ENCODE measurements at regions not wholly inside any gene's neighbourhood (a gene's known extent, or its start where the extent isn't known, plus 50 kb on each side); places are given as distances from the start of the nearest gene placed in this dataset.

- TF ChIP-seq ATF2 (IDR thresholded peaks at IDR 0.05; ENCODE audit: low read length) (no peak), CBX5 (IDR thresholded peaks at IDR 0.05; ENCODE audit: low read depth) (no peak), PBX3 (IDR thresholded peaks at IDR 0.05; ENCODE audit: insufficient replicate concordance, low read depth, low read length) (no peak), CUX1 (IDR thresholded peaks at IDR 0.05; ENCODE audit: insufficient replicate concordance, low read depth, low read length) (no peak), REST (IDR thresholded peaks at IDR 0.05; ENCODE audit: low read depth, low read length) (no peak), ZNF622 (IDR thresholded peaks at IDR 0.05) (no peak), ZSCAN29 (IDR thresholded peaks at IDR 0.05) (no peak), ZBED1 (IDR thresholded peaks at IDR 0.05; ENCODE audit: borderline replicate concordance) (no peak)
These were observed 154.5 kb downstream of the BCHE start (continued) for GRCh38 chr3:165682734-165683133.

Data from GM12878 (cell line).